Stomach smooth muscle (tissue), 2 donors: ENCODE measurements at regions not wholly inside any gene's neighbourhood (a gene's known extent, or its start where the extent isn't known, plus 50 kb on each side); places are given as distances from the start of the nearest gene placed in this dataset.
"Not testable (repeated sequence)": the region's sequence is repeated elsewhere in the genome, so short reads cannot be mapped to it uniquely, and the experiment has no call there.

Source experiments
- H3K27ac ChIP-seq: one replicate; pipeline ENCODE4 v1.7.0; 2013; ENCODE audit warnings: mild to moderate bottlenecking, low read length, inconsistent platforms
- H3K27me3 ChIP-seq, 2 donors: one replicate each; pipeline ENCODE4 v1.7.0; 2013; ENCODE audit warnings: low read length in 2 of 2; ENCODE audit not compliant: insufficient read depth in 2 of 2, control insufficient read depth in 1 of 2
- H3K36me3 ChIP-seq, 2 donors: one replicate each; pipeline ENCODE4 v1.7.0; 2013; ENCODE audit warnings: low read length in 2 of 2; ENCODE audit not compliant: control insufficient read depth in 2 of 2, insufficient read depth in 2 of 2
- H3K4me1 ChIP-seq: one replicate; pipeline ENCODE4 v1.7.0; 2013; ENCODE audit warnings: low read length; ENCODE audit not compliant: control insufficient read depth, insufficient read depth
- H3K4me3 ChIP-seq, 2 donors: one replicate each; pipeline ENCODE4 v1.7.0; 2013; ENCODE audit warnings: low read length in 2 of 2
- H3K9ac ChIP-seq, 2 donors: one replicate each; pipeline ENCODE4 v1.7.0; 2013; ENCODE audit warnings: low read length in 2 of 2, mild to moderate bottlenecking in 1 of 2
- H3K9me3 ChIP-seq, 2 donors: one replicate each; pipeline ENCODE4 v1.7.0; 2013; ENCODE audit warnings: low read length in 2 of 2; ENCODE audit not compliant: control insufficient read depth in 2 of 2
- donor health status: healthy.
- donor health status: Pancreatic carcinoma.

GRCh38 chr14:56351861-56352260, 227.7 kb upstream of the TMEM260 start:
- no peaks in the 10 kb centered on the region for H3K36me3 ChIP-seq
- H3K27me3 ChIP-seq: no peaks in the 10 kb centered on the region
- no peak overlapping the region for H3K27ac ChIP-seq
- H3K9me3 ChIP-seq: peaks cover 0 to 6% of the 10 kb centered on the region in 2 donors
- no peak overlapping the region for H3K4me3 ChIP-seq
- no peak overlapping the region for H3K9ac ChIP-seq
- H3K4me1 ChIP-seq: peaks cover under 1% of the 10 kb centered on the region

GRCh38 chr14:56352999-56353398, 226.6 kb upstream of the TMEM260 start:
- Histone ChIP-seq H3K9ac (no peak overlapping the region), H3K27me3 (no peaks in the 10 kb centered on the region), H3K27ac (no peak overlapping the region), H3K4me1 (peaks cover 7% of the 10 kb centered on the region), H3K4me3 (no peak overlapping the region), H3K36me3 (no peaks in the 10 kb centered on the region), H3K9me3 (peaks cover 0 to 6% of the 10 kb centered on the region in 2 donors)

- H3K27me3 ChIP-seq: no peaks in the 10 kb centered on the region
- H3K4me1 ChIP-seq: peaks cover 7% of the 10 kb centered on the region
- H3K9ac ChIP-seq: no peak overlapping the region
- H3K9me3 ChIP-seq: no peaks in the 10 kb centered on the region
- H3K36me3 ChIP-seq: no peaks in the 10 kb centered on the region
- H3K27ac ChIP-seq: no peak overlapping the region
- H3K4me3 ChIP-seq: peak overlapping the region in 1 of 2 donors; percentile 15
These were observed 222.2 kb upstream of the TMEM260 start for GRCh38 chr14:56357428-56357827.

GRCh38 chr14:56358275-56358674, 221.3 kb upstream of the TMEM260 start:
- no peaks in the 10 kb centered on the region for H3K27me3 ChIP-seq
- H3K9me3 ChIP-seq: no peaks in the 10 kb centered on the region
- no peaks in the 10 kb centered on the region for H3K36me3 ChIP-seq
- peaks cover 7% of the 10 kb centered on the region for H3K4me1 ChIP-seq
- no peak overlapping the region for H3K4me3 ChIP-seq
- no peak overlapping the region for H3K27ac ChIP-seq
- H3K9ac ChIP-seq: no peak overlapping the region

GRCh38 chr14:56358851-56359614, 220.6 kb upstream of the TMEM260 start:
- Histone ChIP-seq H3K9ac (no peak overlapping the region), H3K27me3 (no peaks in the 10 kb centered on the region), H3K27ac (no peak overlapping the region), H3K4me1 (peaks cover 7% of the 10 kb centered on the region), H3K4me3 (no peak overlapping the region), H3K36me3 (no peaks in the 10 kb centered on the region), H3K9me3 (no peaks in the 10 kb centered on the region)

GRCh38 chr14:56365663-56366062, 213.9 kb upstream of the TMEM260 start:
- not testable (repeated sequence) for H3K9me3 ChIP-seq, H3K4me3 ChIP-seq

GRCh38 chr14:56367416-56367815, 212.2 kb upstream of the TMEM260 start:
- no peak overlapping the region for H3K4me3 ChIP-seq
- no peaks in the 10 kb centered on the region for H3K36me3 ChIP-seq
- H3K9me3 ChIP-seq: no peaks in the 10 kb centered on the region
- H3K27me3 ChIP-seq: no peaks in the 10 kb centered on the region
- no peaks in the 10 kb centered on the region for H3K4me1 ChIP-seq
- H3K9ac ChIP-seq: no peak overlapping the region
- no peak overlapping the region for H3K27ac ChIP-seq

More at GRCh38 chr14:56365663-56366062, 213.9 kb upstream of the TMEM260 start:
- not testable (repeated sequence) for H3K36me3 ChIP-seq, H3K4me1 ChIP-seq, H3K27me3 ChIP-seq, H3K9ac ChIP-seq, H3K27ac ChIP-seq

- Histone ChIP-seq H3K4me1 (no peaks in the 10 kb centered on the region), H3K4me3 (no peak overlapping the region), H3K9me3 (no peaks in the 10 kb centered on the region), H3K27me3 (no peaks in the 10 kb centered on the region), H3K27ac (no peak overlapping the region), H3K9ac (no peak overlapping the region), H3K36me3 (no peaks in the 10 kb centered on the region)
These were observed 207.9 kb upstream of the TMEM260 start for GRCh38 chr14:56371737-56372136.

GRCh38 chr14:56374421-56374820, 205.2 kb upstream of the TMEM260 start:
- Histone ChIP-seq H3K9ac (no peak overlapping the region), H3K9me3 (no peaks in the 10 kb centered on the region), H3K4me3 (no peak overlapping the region), H3K36me3 (no peaks in the 10 kb centered on the region), H3K27ac (no peak overlapping the region), H3K4me1 (no peaks in the 10 kb centered on the region), H3K27me3 (no peaks in the 10 kb centered on the region)

GRCh38 chr14:56378046-56378445, 201.6 kb upstream of the TMEM260 start:
- H3K27ac ChIP-seq: no peak overlapping the region
- no peaks in the 10 kb centered on the region for H3K36me3 ChIP-seq
- H3K27me3 ChIP-seq: no peaks in the 10 kb centered on the region
- H3K4me1 ChIP-seq: no peaks in the 10 kb centered on the region
- H3K9ac ChIP-seq: no peak overlapping the region
- H3K9me3 ChIP-seq: no peaks in the 10 kb centered on the region
- H3K4me3 ChIP-seq: no peak overlapping the region

- H3K4me1 ChIP-seq: no peaks in the 10 kb centered on the region
- no peak overlapping the region for H3K9ac ChIP-seq
- no peaks in the 10 kb centered on the region for H3K36me3 ChIP-seq
- H3K9me3 ChIP-seq: no peaks in the 10 kb centered on the region
- no peak overlapping the region for H3K27ac ChIP-seq
- no peaks in the 10 kb centered on the region for H3K27me3 ChIP-seq
- no peak overlapping the region for H3K4me3 ChIP-seq
These were observed 201.1 kb upstream of the TMEM260 start for GRCh38 chr14:56378475-56378877.
